Keratinocyte (primary cell): ENCODE measurements at regions not wholly inside any gene's neighbourhood (a gene's known extent, or its start where the extent isn't known, plus 50 kb on each side); places are given as distances from the start of the nearest gene placed in this dataset.

Source experiments
- DNase-seq: peaks from one replicate; pipeline ENCODE4 v3.0.0-alpha.2; 2011; ENCODE audit warnings: low read depth, missing footprints, low spot score
- FAIRE-seq: peaks from 2 replicates; lab custom pipeline; 2011; peaks lifted over from hg19 to GRCh38; lab: Jason Lieb, UNC
- H2AFZ ChIP-seq: 2 replicates; pipeline ENCODE4 v1.6.0; 2012; ENCODE audit warnings: low read length, control low read depth, inconsistent platforms; ENCODE audit not compliant: control insufficient read depth
- H3K27ac ChIP-seq: 2 replicates; pipeline ENCODE4 v1.5.1; 2011; ENCODE audit warnings: low read length; ENCODE audit not compliant: control insufficient read depth, insufficient read depth
- H3K27me3 ChIP-seq: 3 replicates; pipeline ENCODE4 v1.6.0; 2011; ENCODE audit warnings: low read length; ENCODE audit not compliant: control insufficient read depth, insufficient read depth; ENCODE audit errors: extremely low read depth
- H3K36me3 ChIP-seq, 2 experiments: 2 replicates in 1 of 2; 3 replicates in 1 of 2; pipeline ENCODE4 v1.5.1; 2011; ENCODE audit warnings: low read length in 2 of 2, mild to moderate bottlenecking in 1 of 2; ENCODE audit not compliant: control insufficient read depth in 2 of 2, insufficient read depth in 2 of 2; ENCODE audit errors: extremely low read depth in 1 of 2
- H3K4me1 ChIP-seq: 3 replicates; pipeline ENCODE4 v1.5.1; 2011; ENCODE audit warnings: low read length; ENCODE audit not compliant: control insufficient read depth, insufficient read depth; ENCODE audit errors: extremely low read depth
- H3K4me2 ChIP-seq: 3 replicates; pipeline ENCODE4 v1.6.0; 2011; ENCODE audit warnings: low read depth, low read length; ENCODE audit not compliant: control insufficient read depth, insufficient read depth; ENCODE audit errors: extremely low read depth
- H3K4me3 ChIP-seq, 3 experiments: fragments of 200-600 bp in 1 of 3; sonication (generic) in 1 of 3; 2 replicates in 2 of 3; 3 replicates in 1 of 3; pipeline ENCODE4 v1.5.1; 2011 to 2016; ENCODE audit warnings: low read length in 3 of 3, mild to moderate bottlenecking in 3 of 3, control low read depth in 2 of 3, inconsistent platforms in 1 of 3, low read depth in 1 of 3, mixed read lengths in 1 of 3, mixed run types in 1 of 3, moderate library complexity in 1 of 3; ENCODE audit not compliant: control insufficient read depth in 2 of 3, insufficient read depth in 2 of 3; ENCODE audit errors: extremely low read depth in 1 of 3
- H3K79me2 ChIP-seq: 2 replicates; pipeline ENCODE4 v1.6.0; 2012; ENCODE audit warnings: low read length; ENCODE audit not compliant: control insufficient read depth, insufficient read depth
- H3K9ac ChIP-seq: 3 replicates; pipeline ENCODE4 v1.6.0; 2011; ENCODE audit warnings: low read length; ENCODE audit not compliant: control insufficient read depth, insufficient read depth; ENCODE audit errors: extremely low read depth
- H3K9me1 ChIP-seq: 3 replicates; pipeline ENCODE4 v1.6.0; 2011; ENCODE audit warnings: low read length; ENCODE audit not compliant: control insufficient read depth, insufficient read depth; ENCODE audit errors: extremely low read depth
- H3K9me3 ChIP-seq: 2 replicates; pipeline ENCODE4 v1.5.1; 2012; ENCODE audit warnings: low read depth, low read length; ENCODE audit not compliant: control insufficient read depth
- H4K20me1 ChIP-seq: 3 replicates; pipeline ENCODE4 v1.6.0; 2011; ENCODE audit warnings: low read length; ENCODE audit not compliant: control insufficient read depth, insufficient read depth; ENCODE audit errors: extremely low read depth
- CTCF ChIP-seq, 3 experiments: IDR thresholded peaks in 1 of 3; conservative IDR thresholded peaks in 1 of 3; optimal IDR thresholded peaks in 1 of 3; 2 replicates in 2 of 3; 3 replicates in 1 of 3; pipeline versions ENCODE3 to v1.5.1; 2011; ENCODE audit warnings: low read length in 3 of 3, mild to moderate bottlenecking in 3 of 3, moderate library complexity in 2 of 3, control low read depth in 1 of 3, inconsistent platforms in 1 of 3; ENCODE audit not compliant: insufficient read depth in 2 of 3; ENCODE audit errors: extremely low read depth in 1 of 3
- EZH2 ChIP-seq: IDR thresholded peaks from one replicate; pipeline ENCODE4 v1.6.1; 2012; ENCODE audit warnings: inconsistent platforms, mild to moderate bottlenecking, low read length, moderate library complexity
- dilution Hi-C: fragments of 300-500 bp; cut with MboI; formaldehyde crosslinking; loops from one replicate; pipeline ENCODE4 v1.7.0; 2020; ENCODE audit warnings: low sequenced_read_pairs; ENCODE audit not compliant: extremely low pct_ligation_motif_present

GRCh38 chr3:86178095-86178494 lies 812.9 kb downstream of the VGLL3 start:
- no peak for FAIRE-seq
- no peak overlapping the region for H3K9ac ChIP-seq
- no peaks in the 10 kb centered on the region for H3K4me1 ChIP-seq
- no peak overlapping the region for H3K4me2 ChIP-seq
- dilution Hi-C loops: no loop called here
- no peak for DNase-seq
- no peak overlapping the region for H3K4me3 ChIP-seq
- TF ChIP-seq EZH2: no peak
- TF ChIP-seq CTCF (optimal IDR thresholded peaks at IDR 0.05 in 1 of 3, IDR thresholded peaks at IDR 0.05 in 1 of 3, conservative IDR thresholded peaks at IDR 0.05 in 1 of 3; ENCODE audit: extremely low read depth in 1 of 3, insufficient read depth in 2 of 3, low read length in 3 of 3): no peak
- H3K36me3 ChIP-seq: no peaks in the 10 kb centered on the region
- H3K27ac ChIP-seq: no peak overlapping the region
- peaks cover under 1% of the 10 kb centered on the region for H3K9me3 ChIP-seq
- no peaks in the 10 kb centered on the region for H3K79me2 ChIP-seq
- H3K9me1 ChIP-seq: no peaks in the 10 kb centered on the region
- H3K27me3 ChIP-seq: no peaks in the 10 kb centered on the region
- no peaks in the 10 kb centered on the region for H4K20me1 ChIP-seq
- no peak overlapping the region for H2AFZ ChIP-seq

GRCh38 chr3:86176445-86176784 lies 814.5 kb downstream of the VGLL3 start:
- no peaks in the 10 kb centered on the region for H4K20me1 ChIP-seq
- H3K9me3 ChIP-seq: no peaks in the 10 kb centered on the region
- H3K9ac ChIP-seq: no peak overlapping the region
- dilution Hi-C loops: no loop called here
- TF ChIP-seq CTCF (optimal IDR thresholded peaks at IDR 0.05 in 1 of 3, IDR thresholded peaks at IDR 0.05 in 1 of 3, conservative IDR thresholded peaks at IDR 0.05 in 1 of 3; ENCODE audit: extremely low read depth in 1 of 3, insufficient read depth in 2 of 3, low read length in 3 of 3): no peak
- TF ChIP-seq EZH2: no peak
- H3K27ac ChIP-seq: no peak overlapping the region
- no peaks in the 10 kb centered on the region for H3K9me1 ChIP-seq
- no peak for DNase-seq
- no peaks in the 10 kb centered on the region for H3K27me3 ChIP-seq
- no peak for FAIRE-seq
- no peaks in the 10 kb centered on the region for H3K79me2 ChIP-seq
- H3K36me3 ChIP-seq: no peaks in the 10 kb centered on the region
- H3K4me3 ChIP-seq: no peak overlapping the region
- no peak overlapping the region for H2AFZ ChIP-seq
- H3K4me1 ChIP-seq: no peaks in the 10 kb centered on the region
- no peak overlapping the region for H3K4me2 ChIP-seq
